Esophagus muscularis mucosa (tissue), 4 donors: ENCODE measurements at regions not wholly inside any gene's neighbourhood (a gene's known extent, or its start where the extent isn't known, plus 50 kb on each side); places are given as distances from the start of the nearest gene placed in this dataset.
A peak's percentile ranks its signal among the peaks of the same experiment; 100 is the strongest.

ENCODE experiments used
- DNase-seq: peaks from one replicate; pipeline ENCODE4 v3.0.0-alpha.2; 2017; ENCODE audit errors: extremely low spot score
- H3K27ac ChIP-seq, 4 donors: fragments of 200-600 bp; sonication (generic); replicated peaks in 1 of 4; 1 replicate in 3 of 4; 2 replicates in 1 of 4; pipeline ENCODE4 v1.5.1; 2016 to 2019; ENCODE audit warnings: mild to moderate bottlenecking in 1 of 4
- H3K27me3 ChIP-seq, 4 donors: fragments of 200-600 bp; sonication (generic); one replicate each; pipeline versions ENCODE4 v1.5.1 to v1.6.0; 2016 to 2019
- H3K36me3 ChIP-seq, 4 donors: fragments of 200-600 bp; sonication (generic); one replicate each; pipeline ENCODE4 v1.5.1; 2016 to 2019
- H3K4me1 ChIP-seq, 4 donors: fragments of 200-600 bp; sonication (generic); one replicate each; pipeline ENCODE4 v1.5.1; 2016 to 2019
- H3K4me3 ChIP-seq, 4 donors: fragments of 200-600 bp; sonication (generic); 1 replicate in 2 of 4; 2 replicates in 2 of 4; pipeline ENCODE4 v1.5.1; 2016 to 2019; ENCODE audit warnings: mild to moderate bottlenecking in 4 of 4, moderate library complexity in 1 of 4
- H3K9me3 ChIP-seq, 4 donors: fragments of 200-600 bp; sonication (generic); 1 replicate in 3 of 4; 2 replicates in 1 of 4; pipeline ENCODE4 v1.5.1; 2016 to 2019
- EP300 ChIP-seq: sonication (generic); formaldehyde crosslinking; IDR thresholded peaks from one replicate; pipeline ENCODE4 v1.6.1; 2017; ENCODE audit warnings: antibody characterized with exemption
- POLR2A ChIP-seq: fragments of 450-650 bp; IDR thresholded peaks from one replicate; pipeline ENCODE4 v1.6.1; 2017; ENCODE audit warnings: antibody characterized with exemption, moderate library complexity, mild to moderate bottlenecking, low read depth
- POLR2AphosphoS5 ChIP-seq, 2 donors: sonication (generic); formaldehyde crosslinking; IDR thresholded peaks; one replicate each; pipeline ENCODE4 v1.6.1; 2017; ENCODE audit warnings: antibody characterized with exemption in 2 of 2
- WGBS: methylation state at CpG from one replicate; pipeline ENCODE4 v1.1.5; 2018; 5-methylcytosine and 5-hydroxymethylcytosine counted together
- intact Hi-C: fragments of 100-400 bp; cut with DNase I; formaldehyde crosslinking; loops from one replicate; pipeline ENCODE4 v1.15.1; 2023
- TF ChIP-seq, protein P1 (sequence below), 3 experiments: fragments of 200-600 bp in 2 of 3; fragments of 450-650 bp in 1 of 3; sonication (generic) in 2 of 3; IDR thresholded peaks; one replicate each; pipeline ENCODE4 v1.5.1; 2017 to 2019; ENCODE audit warnings: antibody characterized with exemption in 3 of 3, mild to moderate bottlenecking in 2 of 3, moderate library complexity in 1 of 3

DNA sequence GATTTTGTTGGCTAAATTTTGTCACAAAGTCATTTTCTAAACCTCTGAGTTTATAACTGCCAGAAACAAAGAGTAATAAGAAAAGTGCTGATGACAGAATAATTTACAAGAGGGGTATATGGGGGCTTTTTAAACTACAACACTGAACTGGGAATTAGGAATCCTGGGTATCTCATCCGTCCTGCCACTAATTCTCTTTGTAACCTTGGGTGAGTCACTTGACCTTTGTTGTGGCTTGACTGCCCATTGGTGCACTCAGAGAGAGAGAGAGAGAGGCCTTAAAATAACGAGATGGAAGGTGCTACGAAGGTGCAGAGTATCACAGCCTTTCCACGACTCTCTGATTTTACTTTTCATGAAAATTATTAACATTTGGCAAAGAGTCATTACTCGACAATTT, 130.3 kb upstream of the CNTLN start:
- Histone ChIP-seq H3K9me3 (no peaks in the 10 kb centered on the region), H3K4me1 (peaks cover 0 to 17% (median 15%) of the 10 kb centered on the region in 4 donors), H3K4me3 (peak overlapping the region in 2 of 4 donors; percentile 24 to 32), H3K36me3 (no peaks in the 10 kb centered on the region), H3K27ac (peak overlapping the region; percentile 55 to 75 (median 66)), H3K27me3 (no peaks in the 10 kb centered on the region)
- no peak for DNase-seq
- TF ChIP-seq POLR2A, result no peak
- TF ChIP-seq POLR2AphosphoS5 (IDR thresholded peaks at IDR 0.05), result no peak
- TF ChIP-seq, protein P1, sequence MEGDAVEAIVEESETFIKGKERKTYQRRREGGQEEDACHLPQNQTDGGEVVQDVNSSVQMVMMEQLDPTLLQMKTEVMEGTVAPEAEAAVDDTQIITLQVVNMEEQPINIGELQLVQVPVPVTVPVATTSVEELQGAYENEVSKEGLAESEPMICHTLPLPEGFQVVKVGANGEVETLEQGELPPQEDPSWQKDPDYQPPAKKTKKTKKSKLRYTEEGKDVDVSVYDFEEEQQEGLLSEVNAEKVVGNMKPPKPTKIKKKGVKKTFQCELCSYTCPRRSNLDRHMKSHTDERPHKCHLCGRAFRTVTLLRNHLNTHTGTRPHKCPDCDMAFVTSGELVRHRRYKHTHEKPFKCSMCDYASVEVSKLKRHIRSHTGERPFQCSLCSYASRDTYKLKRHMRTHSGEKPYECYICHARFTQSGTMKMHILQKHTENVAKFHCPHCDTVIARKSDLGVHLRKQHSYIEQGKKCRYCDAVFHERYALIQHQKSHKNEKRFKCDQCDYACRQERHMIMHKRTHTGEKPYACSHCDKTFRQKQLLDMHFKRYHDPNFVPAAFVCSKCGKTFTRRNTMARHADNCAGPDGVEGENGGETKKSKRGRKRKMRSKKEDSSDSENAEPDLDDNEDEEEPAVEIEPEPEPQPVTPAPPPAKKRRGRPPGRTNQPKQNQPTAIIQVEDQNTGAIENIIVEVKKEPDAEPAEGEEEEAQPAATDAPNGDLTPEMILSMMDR (IDR thresholded peaks at IDR 0.05), result no peak
- no peak for TF ChIP-seq EP300
- intact Hi-C loops, result no loop called here
- 48% methylated on average over 5 of the region's 5 CpGs for WGBS

- no peak for DNase-seq
- H3K4me1 ChIP-seq, result peaks cover 0 to 17% (median 15%) of the 10 kb centered on the region in 4 donors
- peak overlapping the region in 2 of 4 donors; percentile 60 to 75 for H3K27ac ChIP-seq
- no peaks in the 10 kb centered on the region for H3K9me3 ChIP-seq
- TF ChIP-seq, protein P1 (IDR thresholded peaks at IDR 0.05), result no peak
- TF ChIP-seq POLR2A (no peak), EP300 (no peak), POLR2AphosphoS5 (IDR thresholded peaks at IDR 0.05) (no peak)
- 77% methylated on average over 1 of the region's 1 CpG for WGBS
- intact Hi-C loops, result no loop called here
- no peaks in the 10 kb centered on the region for H3K36me3 ChIP-seq
- H3K27me3 ChIP-seq, result no peaks in the 10 kb centered on the region
- H3K4me3 ChIP-seq, result no peak overlapping the region
These were observed 131.1 kb upstream of the CNTLN start for GRCh38 chr9:17003576-17004240.

DNA sequence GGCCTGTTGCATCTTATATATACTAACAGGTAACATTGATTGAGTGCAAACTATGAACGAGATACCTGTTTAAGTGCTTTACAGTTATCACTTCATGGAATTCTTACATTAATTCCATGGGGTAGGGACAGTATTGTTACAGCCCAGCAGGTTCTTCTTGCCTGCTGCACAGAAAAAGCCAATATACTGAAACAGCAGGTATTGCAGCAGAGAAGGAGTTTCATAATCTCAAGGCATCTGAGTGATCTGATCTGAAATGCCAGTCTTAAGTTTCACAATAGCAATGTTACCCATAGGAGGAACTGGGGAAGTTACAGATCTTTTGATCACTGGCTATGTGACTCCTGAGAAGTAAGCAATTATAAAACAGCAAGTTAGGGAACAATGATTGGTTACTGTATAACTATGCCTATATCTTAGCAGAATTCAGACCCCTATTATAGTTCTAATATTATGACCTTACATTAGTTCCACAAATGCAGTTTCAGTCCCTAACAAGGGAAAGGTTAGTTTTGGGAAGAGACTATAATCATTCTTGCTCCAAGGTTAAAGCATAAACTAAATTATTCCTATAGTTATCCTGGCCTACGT, 126.5 kb upstream of the BNC2 start:
- Histone ChIP-seq H3K4me3 (no peak overlapping the region), H3K4me1 (no peaks in the 10 kb centered on the region), H3K36me3 (no peaks in the 10 kb centered on the region), H3K9me3 (peaks cover 0 to 29% (median 27%) of the 10 kb centered on the region in 4 donors), H3K27ac (no peak overlapping the region), H3K27me3 (no peaks in the 10 kb centered on the region)
- DNase-seq, result no peak
- TF ChIP-seq EP300 (no peak), POLR2AphosphoS5 (IDR thresholded peaks at IDR 0.05) (no peak), POLR2A (no peak)
- TF ChIP-seq, protein P1 (IDR thresholded peaks at IDR 0.05), result no peak
- intact Hi-C loops, result no loop called here
- WGBS, result 98% methylated on average over 2 of the region's 2 CpGs

DNA sequence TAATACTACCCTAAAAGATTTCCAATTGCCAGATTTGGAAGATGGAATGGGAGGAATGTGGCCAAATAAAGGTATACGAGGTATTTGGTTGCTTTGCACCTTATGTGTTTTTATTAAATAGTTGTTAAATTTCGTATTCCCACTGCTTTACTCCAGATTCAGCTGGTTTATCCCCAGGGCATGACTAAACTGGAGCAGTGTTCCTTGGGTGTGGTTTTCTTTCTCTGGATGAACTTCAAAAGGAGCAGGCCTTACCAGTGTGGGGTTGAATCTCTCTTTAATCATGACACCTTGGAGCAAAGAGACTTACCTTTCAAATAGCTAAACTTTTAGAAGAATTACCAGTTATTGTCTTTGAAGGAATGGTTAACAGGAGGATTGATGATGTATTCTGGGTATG, 121.7 kb upstream of the BNC2 start:
- WGBS, result 56% methylated on average over 2 of the region's 2 CpGs
- peaks cover 0 to 22% (median 21%) of the 10 kb centered on the region in 4 donors for H3K9me3 ChIP-seq
- intact Hi-C loops, result no loop called here

More for the DNA sequence above, 121.7 kb upstream of the BNC2 start:
- Histone ChIP-seq H3K4me3 (no peak overlapping the region), H3K4me1 (peaks cover 0 to 6% (median 5%) of the 10 kb centered on the region in 4 donors), H3K27ac (no peak overlapping the region), H3K36me3 (no peaks in the 10 kb centered on the region), H3K27me3 (no peaks in the 10 kb centered on the region)
- TF ChIP-seq EP300 (no peak), POLR2AphosphoS5 (IDR thresholded peaks at IDR 0.05) (no peak), POLR2A (no peak)
- TF ChIP-seq, protein P1 (IDR thresholded peaks at IDR 0.05), result no peak
- no peak for DNase-seq
